ENCODE measurements at regions not wholly inside any gene's neighbourhood (a gene's known extent, or its start where the extent isn't known, plus 50 kb on each side); places are given as distances from the start of the nearest gene placed in this dataset.
A peak's percentile ranks its signal among the peaks of the same experiment; 100 is the strongest.

DNA sequence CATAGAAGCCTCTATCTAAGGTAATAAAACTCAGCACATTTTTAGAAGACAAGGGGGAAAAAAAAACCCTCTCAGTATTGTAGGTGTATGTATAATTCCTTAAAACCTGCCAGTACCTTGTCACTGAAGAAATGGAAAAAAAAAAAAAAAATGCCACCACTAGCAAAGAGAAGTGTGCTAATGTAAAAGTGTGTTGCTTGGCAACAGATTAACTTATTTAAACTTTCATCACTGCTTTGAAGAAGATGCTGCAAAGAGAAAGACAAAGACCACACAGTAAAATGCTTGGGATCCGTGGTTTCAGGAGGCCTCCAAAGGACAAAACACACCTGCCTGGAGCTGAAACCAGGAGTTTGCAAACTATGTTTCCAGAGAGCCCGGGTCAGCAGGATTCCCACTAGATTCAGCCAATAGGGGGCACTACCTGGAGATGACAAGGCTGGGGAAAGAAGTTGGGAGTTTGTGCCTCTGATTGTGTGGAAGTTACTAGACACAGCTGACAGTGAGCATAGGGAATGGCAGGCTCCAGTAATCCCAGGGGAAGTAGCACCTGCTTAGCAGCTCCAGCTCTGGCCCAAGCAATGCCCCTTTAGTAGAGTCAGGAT, 169.1 kb upstream of the TRIB2 start:
- POLR2A ChIA-PET (ENCODE audit: unreplicated experiment): no interaction called here
- Histone ChIP-seq H3K79me2 (ENCODE audit: low read depth) (no peaks in the 10 kb centered on the region), H3K9me3 (ENCODE audit: insufficient read depth, low read depth) (no peaks in the 10 kb centered on the region), H3K36me3 (ENCODE audit: low read depth) (no peaks in the 10 kb centered on the region), H3K27me3 (ENCODE audit: insufficient read depth, low read depth) (no peaks in the 10 kb centered on the region), H4K20me1 (ENCODE audit: insufficient read depth) (no peaks in the 10 kb centered on the region), H3K4me1 (replicated peaks; ENCODE audit: insufficient read depth) (peaks cover 10% of the 10 kb centered on the region; the same call in 1 of the 2 replicates), H2AFZ (no peak overlapping the region), H3K4me3 (no peak overlapping the region), H3K4me2 (no peak overlapping the region), H3K27ac (no peak overlapping the region), H3K9me2 (ENCODE audit: insufficient read depth) (no peaks in the 10 kb centered on the region), H3F3A (ENCODE audit: insufficient read depth, low read depth) (no peaks in the 10 kb centered on the region)
- intact Hi-C loops (cut with micrococcal nuclease; ENCODE audit: unreplicated experiment): no loop called here
- CTCF ChIA-PET: no interaction called here
- no TSS peak for BruUV-seq (replicated peaks)
- no peak for DNase-seq
- TF ChIP-seq EZH2 (IDR thresholded peaks at IDR 0.05; ENCODE audit: low read depth): no peak
- TF ChIP-seq, protein P1, sequence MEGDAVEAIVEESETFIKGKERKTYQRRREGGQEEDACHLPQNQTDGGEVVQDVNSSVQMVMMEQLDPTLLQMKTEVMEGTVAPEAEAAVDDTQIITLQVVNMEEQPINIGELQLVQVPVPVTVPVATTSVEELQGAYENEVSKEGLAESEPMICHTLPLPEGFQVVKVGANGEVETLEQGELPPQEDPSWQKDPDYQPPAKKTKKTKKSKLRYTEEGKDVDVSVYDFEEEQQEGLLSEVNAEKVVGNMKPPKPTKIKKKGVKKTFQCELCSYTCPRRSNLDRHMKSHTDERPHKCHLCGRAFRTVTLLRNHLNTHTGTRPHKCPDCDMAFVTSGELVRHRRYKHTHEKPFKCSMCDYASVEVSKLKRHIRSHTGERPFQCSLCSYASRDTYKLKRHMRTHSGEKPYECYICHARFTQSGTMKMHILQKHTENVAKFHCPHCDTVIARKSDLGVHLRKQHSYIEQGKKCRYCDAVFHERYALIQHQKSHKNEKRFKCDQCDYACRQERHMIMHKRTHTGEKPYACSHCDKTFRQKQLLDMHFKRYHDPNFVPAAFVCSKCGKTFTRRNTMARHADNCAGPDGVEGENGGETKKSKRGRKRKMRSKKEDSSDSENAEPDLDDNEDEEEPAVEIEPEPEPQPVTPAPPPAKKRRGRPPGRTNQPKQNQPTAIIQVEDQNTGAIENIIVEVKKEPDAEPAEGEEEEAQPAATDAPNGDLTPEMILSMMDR (conservative IDR thresholded peaks at IDR 0.05): no peak

DNA sequence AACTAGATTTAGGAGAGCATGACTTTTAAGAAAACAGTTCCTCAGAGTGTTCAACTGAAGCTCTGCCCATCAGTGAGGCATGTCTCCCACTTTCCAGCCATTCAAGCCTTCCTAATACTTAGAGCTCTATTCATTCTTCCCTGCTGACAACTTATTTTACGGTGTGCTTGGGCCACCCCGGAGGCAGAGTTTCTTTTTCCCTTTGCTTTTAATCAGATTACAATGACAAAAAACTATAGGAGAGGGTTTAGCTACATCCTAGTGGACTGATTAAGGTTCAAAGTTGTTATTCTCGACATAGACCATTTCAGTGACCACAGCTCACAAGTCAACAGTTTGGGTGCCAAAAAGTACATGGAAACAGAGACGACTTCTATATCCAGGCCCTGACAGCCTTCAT, 167.8 kb upstream of the TRIB2 start:
- ChIA-PET CTCF (interaction anchor here (0.7 kb wide), 1 partner anchor 548 kb away, joined by 5 read pairs; no protein-coding TSS in a partner anchor), POLR2A (ENCODE audit: unreplicated experiment) (no interaction called here)
- TF ChIP-seq, protein P1 (conservative IDR thresholded peaks at IDR 0.05): no peak
- no peak for TF ChIP-seq EZH2 (IDR thresholded peaks at IDR 0.05; ENCODE audit: low read depth)
- H3K4me2 ChIP-seq: no peak overlapping the region
- no peak for DNase-seq
- H3K4me3 ChIP-seq: no peak overlapping the region
- no peaks in the 10 kb centered on the region for H3F3A ChIP-seq (ENCODE audit: insufficient read depth, low read depth)
- no peak overlapping the region for H2AFZ ChIP-seq
- H3K27ac ChIP-seq: no peak overlapping the region
- intact Hi-C loops (cut with micrococcal nuclease; ENCODE audit: unreplicated experiment): no loop called here
- peaks cover 10% of the 10 kb centered on the region; the same call in 1 of the 2 replicates for H3K4me1 ChIP-seq (replicated peaks; ENCODE audit: insufficient read depth)
- H3K9me3 ChIP-seq (ENCODE audit: insufficient read depth, low read depth): no peaks in the 10 kb centered on the region
- H3K36me3 ChIP-seq (ENCODE audit: low read depth): no peaks in the 10 kb centered on the region
- no peaks in the 10 kb centered on the region for H3K9me2 ChIP-seq (ENCODE audit: insufficient read depth)
- no peaks in the 10 kb centered on the region for H3K27me3 ChIP-seq (ENCODE audit: insufficient read depth, low read depth)
- H4K20me1 ChIP-seq (ENCODE audit: insufficient read depth): no peaks in the 10 kb centered on the region
- BruUV-seq (replicated peaks): no TSS peak
- H3K79me2 ChIP-seq (ENCODE audit: low read depth): no peaks in the 10 kb centered on the region

DNA sequence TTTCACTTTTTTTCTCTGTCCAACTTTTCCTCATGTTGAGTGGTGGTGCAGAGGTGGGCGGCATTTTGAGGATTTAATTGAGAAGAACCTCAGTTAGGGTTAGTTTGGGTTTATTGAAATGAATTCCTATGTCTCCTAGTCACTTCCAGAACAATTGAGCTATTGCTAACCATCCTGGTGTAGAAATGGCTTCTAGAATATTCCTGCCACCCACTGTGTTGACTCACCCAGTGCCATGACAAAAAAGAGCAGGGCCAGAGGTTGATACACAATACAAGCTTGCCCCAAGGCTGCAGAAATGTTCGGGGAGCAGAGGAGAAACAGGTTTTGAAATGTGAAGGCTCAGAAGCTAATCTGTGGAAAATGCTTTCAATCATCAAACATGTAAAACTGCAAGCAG, 167.1 kb upstream of the TRIB2 start:
- ChIA-PET POLR2A (ENCODE audit: unreplicated experiment) (no interaction called here), CTCF (no interaction called here)
- no peak overlapping the region; the same call in 1 of the 2 replicates for H2AFZ ChIP-seq
- H3K9me2 ChIP-seq (ENCODE audit: insufficient read depth): no peaks in the 10 kb centered on the region
- no peaks in the 10 kb centered on the region for H3K79me2 ChIP-seq (ENCODE audit: low read depth)
- no peak overlapping the region for H3K27ac ChIP-seq
- H3K4me3 ChIP-seq: no peak overlapping the region
- H3K9me3 ChIP-seq (ENCODE audit: insufficient read depth, low read depth): no peaks in the 10 kb centered on the region
- H3F3A ChIP-seq (ENCODE audit: insufficient read depth, low read depth): no peaks in the 10 kb centered on the region
- peak; percentile 5 to 57 for DNase-seq
- intact Hi-C loops (cut with micrococcal nuclease; ENCODE audit: unreplicated experiment): loop anchor here (10.0 kb wide), 2 partner anchors 685 to 715 kb away; no protein-coding TSS in a partner anchor
- no peaks in the 10 kb centered on the region for H3K27me3 ChIP-seq (ENCODE audit: insufficient read depth, low read depth)
- peak overlapping the region; percentile 2; the same call in 1 of the 2 replicates for H3K4me2 ChIP-seq
- peaks cover 16% of the 10 kb centered on the region for H3K4me1 ChIP-seq (replicated peaks; ENCODE audit: insufficient read depth)
- no TSS peak for BruUV-seq (replicated peaks)
- H4K20me1 ChIP-seq (ENCODE audit: insufficient read depth): no peaks in the 10 kb centered on the region
- TF ChIP-seq, protein P1 (conservative IDR thresholded peaks at IDR 0.05): no peak
- TF ChIP-seq EZH2 (IDR thresholded peaks at IDR 0.05; ENCODE audit: low read depth): no peak
- H3K36me3 ChIP-seq (ENCODE audit: low read depth): no peaks in the 10 kb centered on the region
